Cardiac muscle cell (in vitro differentiated cells and primary cell): ENCODE measurements at regions not wholly inside any gene's neighbourhood (a gene's known extent, or its start where the extent isn't known, plus 50 kb on each side); places are given as distances from the start of the nearest gene placed in this dataset.

ENCODE experiments used
- DNase-seq, 2 donors: peaks; one replicate each; pipeline versions ENCODE4 v3.0.0 to v3.0.0-alpha.2; 2010 to 2017; ENCODE audit warnings: low read depth in 1 of 2, low spot score in 1 of 2
- H3K27ac ChIP-seq: fragments of 200-600 bp; sonication (generic); 2 replicates; pipeline ENCODE4 v1.5.1; 2016
- H3K27me3 ChIP-seq: fragments of 200-600 bp; sonication (generic); 2 replicates; pipeline ENCODE4 v1.6.0; 2016; ENCODE audit warnings: control low read depth
- H3K36me3 ChIP-seq: fragments of 200-600 bp; sonication (generic); 2 replicates; pipeline ENCODE4 v1.5.1; 2016; ENCODE audit warnings: control low read depth
- H3K4me1 ChIP-seq: fragments of 200-600 bp; sonication (generic); 2 replicates; pipeline ENCODE4 v1.8.1; 2017; ENCODE audit warnings: low read depth, mild to moderate bottlenecking, mixed run types
- H3K4me3 ChIP-seq: fragments of 200-600 bp; sonication (generic); 2 replicates; pipeline ENCODE4 v1.5.1; 2016; ENCODE audit warnings: mild to moderate bottlenecking
- H3K9me3 ChIP-seq: fragments of 200-600 bp; sonication (generic); 2 replicates; pipeline ENCODE4 v1.5.1; 2017; ENCODE audit warnings: low read depth, mild to moderate bottlenecking, control low read depth
- CTCF ChIP-seq: IDR thresholded peaks from 2 replicates; pipeline ENCODE4 v1.5.1; 2012; ENCODE audit warnings: low read depth, mild to moderate bottlenecking, low read length

- H3K27ac ChIP-seq = no peak overlapping the region
- no peak for TF ChIP-seq CTCF
- no peaks in the 10 kb centered on the region for H3K9me3 ChIP-seq
- H3K4me3 ChIP-seq = no peak overlapping the region
- no peaks in the 10 kb centered on the region for H3K4me1 ChIP-seq
- DNase-seq = no peak
- no peaks in the 10 kb centered on the region for H3K27me3 ChIP-seq
- no peaks in the 10 kb centered on the region for H3K36me3 ChIP-seq
These were observed 783.6 kb downstream of the ETS1 start for GRCh38 chr11:127803755-127804154.

- no peaks in the 10 kb centered on the region for H3K36me3 ChIP-seq
- H3K4me3 ChIP-seq = no peak overlapping the region
- no peaks in the 10 kb centered on the region for H3K27me3 ChIP-seq
- no peak for TF ChIP-seq CTCF
- H3K9me3 ChIP-seq = no peaks in the 10 kb centered on the region
- DNase-seq = no peak
- H3K4me1 ChIP-seq = no peaks in the 10 kb centered on the region
- no peak overlapping the region for H3K27ac ChIP-seq
These were observed 786.2 kb downstream of the ETS1 start for GRCh38 chr11:127800989-127801688.

DNA sequence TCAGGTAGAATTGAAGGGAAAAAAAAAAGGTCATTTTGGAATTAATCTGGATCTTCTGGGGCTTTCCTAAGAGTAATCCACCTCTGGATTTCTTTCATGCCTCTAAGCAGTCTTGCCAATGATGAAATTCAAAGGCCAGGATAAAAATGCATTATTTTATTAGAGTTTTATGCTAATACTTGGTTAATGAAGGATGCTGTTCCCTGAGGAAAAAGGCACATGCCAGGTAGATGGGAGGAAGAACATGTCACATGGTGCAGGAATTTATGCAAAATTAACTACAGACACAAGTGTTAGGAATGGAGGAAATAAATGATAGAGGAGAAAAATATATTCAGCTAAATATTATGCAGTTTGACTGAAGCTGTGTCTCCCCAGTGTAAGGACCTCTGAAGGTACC is 792.0 kb downstream of the ETS1 start:
- DNase-seq = no peak
- no peak overlapping the region for H3K27ac ChIP-seq
- H3K9me3 ChIP-seq = no peaks in the 10 kb centered on the region
- no peaks in the 10 kb centered on the region for H3K27me3 ChIP-seq
- no peaks in the 10 kb centered on the region for H3K4me1 ChIP-seq
- H3K4me3 ChIP-seq = no peak overlapping the region
- no peaks in the 10 kb centered on the region for H3K36me3 ChIP-seq
- no peak for TF ChIP-seq CTCF

DNA sequence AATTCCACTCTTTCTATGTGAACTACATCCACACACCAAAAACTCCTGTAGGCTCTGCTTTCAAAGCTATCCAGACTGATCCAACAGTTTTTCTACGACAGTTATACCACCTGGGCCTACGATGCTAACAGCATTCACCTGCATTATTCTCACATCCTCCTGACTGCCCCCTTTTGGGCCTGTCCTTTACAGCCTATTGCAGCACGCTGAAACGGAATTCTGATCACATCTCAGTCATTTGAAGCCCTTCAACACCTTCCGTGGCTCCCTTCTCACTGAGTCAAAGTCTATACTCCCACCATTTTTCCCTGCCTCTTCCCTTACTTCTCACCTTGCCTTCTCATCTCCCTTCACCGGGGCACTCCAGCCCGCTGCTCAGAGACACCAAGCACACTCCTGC is 791.3 kb upstream of the KIRREL3 start:
- H3K27me3 ChIP-seq = no peaks in the 10 kb centered on the region
- H3K27ac ChIP-seq = no peak overlapping the region
- H3K9me3 ChIP-seq = no peaks in the 10 kb centered on the region
- TF ChIP-seq CTCF = no peak
- H3K36me3 ChIP-seq = no peaks in the 10 kb centered on the region
- no peak overlapping the region for H3K4me3 ChIP-seq
- no peaks in the 10 kb centered on the region for H3K4me1 ChIP-seq
- DNase-seq = no peak

DNA sequence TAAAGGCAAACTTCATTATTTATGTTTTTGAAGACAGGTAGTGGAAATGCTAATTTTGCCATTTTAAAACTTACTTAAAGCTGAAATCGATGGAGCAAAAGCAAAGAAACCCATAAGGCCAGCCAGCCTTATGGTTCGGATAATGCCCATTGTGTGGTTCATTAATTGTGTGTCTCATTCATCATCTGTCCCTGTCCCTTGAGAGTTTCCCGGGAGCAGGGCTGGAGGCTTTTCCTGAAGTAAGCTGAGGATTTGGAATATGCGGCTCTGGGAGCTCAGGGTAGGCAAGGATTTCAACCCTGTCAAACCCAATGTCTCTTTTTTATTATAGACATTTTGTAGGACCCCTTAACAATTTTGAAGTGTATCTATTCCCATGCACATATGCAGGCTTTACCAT is 790.0 kb upstream of the KIRREL3 start:
- DNase-seq = no peak
- Histone ChIP-seq H3K4me1 (no peaks in the 10 kb centered on the region), H3K4me3 (no peak overlapping the region), H3K27me3 (no peaks in the 10 kb centered on the region), H3K27ac (no peak overlapping the region), H3K36me3 (no peaks in the 10 kb centered on the region), H3K9me3 (no peaks in the 10 kb centered on the region)
- TF ChIP-seq CTCF = no peak
